Dendritic cell treated with granulocyte-macrophage colony-stimulating factor and Interleukin-4, amounts not matched to agents 40 ng/mL and 50 ng/mL, for 4 days (primary cell): ENCODE measurements at regions not wholly inside any gene's neighbourhood (a gene's known extent, or its start where the extent isn't known, plus 50 kb on each side); places are given as distances from the start of the nearest gene placed in this dataset.

ENCODE experiments used
- H3K27ac Mint-ChIP-seq: one replicate; pipeline ENCODE4 v1.8.0; 2022; ENCODE audit warnings: mild to moderate bottlenecking, mixed read lengths
- H3K27me3 Mint-ChIP-seq: one replicate; pipeline ENCODE4 v1.8.0; 2022; ENCODE audit warnings: mild to moderate bottlenecking, mixed read lengths
- H3K36me3 Mint-ChIP-seq: one replicate; pipeline ENCODE4 v1.8.0; 2022; ENCODE audit warnings: low read depth, mixed read lengths
- H3K4me1 Mint-ChIP-seq: one replicate; pipeline ENCODE4 v1.8.0; 2022; ENCODE audit warnings: low read depth, mixed read lengths
- H3K4me3 Mint-ChIP-seq: one replicate; pipeline ENCODE4 v1.8.0; 2022; ENCODE audit warnings: mild to moderate bottlenecking, moderate library complexity, mixed read lengths
- H3K9me3 Mint-ChIP-seq: one replicate; pipeline ENCODE4 v1.8.0; 2022; ENCODE audit warnings: mixed read lengths
- intact Hi-C: fragments of 100-400 bp; cut with micrococcal nuclease; formaldehyde crosslinking; loops from one replicate; pipeline ENCODE4 v1.15.0; 2022

GRCh38 chr2:204032301-204032700, 95.7 kb downstream of the ICOS start:
- H3K27me3 Mint-ChIP-seq: peaks cover 1% of the 10 kb centered on the region
- H3K9me3 Mint-ChIP-seq: no peaks in the 10 kb centered on the region
- H3K4me3 Mint-ChIP-seq: no peak overlapping the region
- no peaks in the 10 kb centered on the region for H3K4me1 Mint-ChIP-seq
- intact Hi-C loops: no loop called here
- H3K27ac Mint-ChIP-seq: no peak overlapping the region
- H3K36me3 Mint-ChIP-seq: no peaks in the 10 kb centered on the region

- intact Hi-C loops: no loop called here
- Mint-ChIP-seq H3K4me3 (no peak overlapping the region), H3K4me1 (no peaks in the 10 kb centered on the region), H3K9me3 (no peaks in the 10 kb centered on the region), H3K27me3 (peaks cover 4% of the 10 kb centered on the region), H3K36me3 (no peaks in the 10 kb centered on the region), H3K27ac (no peak overlapping the region)
These were observed 97.3 kb downstream of the ICOS start for GRCh38 chr2:204033611-204034495.

GRCh38 chr2:204036706-204037105, 100.1 kb downstream of the ICOS start:
- no peaks in the 10 kb centered on the region for H3K9me3 Mint-ChIP-seq
- no peak overlapping the region for H3K27ac Mint-ChIP-seq
- no peak overlapping the region for H3K4me3 Mint-ChIP-seq
- H3K27me3 Mint-ChIP-seq: peaks cover 4% of the 10 kb centered on the region
- no peaks in the 10 kb centered on the region for H3K4me1 Mint-ChIP-seq
- intact Hi-C loops: no loop called here
- no peaks in the 10 kb centered on the region for H3K36me3 Mint-ChIP-seq

GRCh38 chr2:204037286-204037685, 100.7 kb downstream of the ICOS start:
- Mint-ChIP-seq H3K4me1 (no peaks in the 10 kb centered on the region), H3K9me3 (no peaks in the 10 kb centered on the region), H3K27ac (no peak overlapping the region)

GRCh38 chr2:204039298-204039838, 102.8 kb downstream of the ICOS start:
- no peaks in the 10 kb centered on the region for H3K4me1 Mint-ChIP-seq
- H3K4me3 Mint-ChIP-seq: no peak overlapping the region
- H3K9me3 Mint-ChIP-seq: no peaks in the 10 kb centered on the region
- H3K27me3 Mint-ChIP-seq: peaks cover 8% of the 10 kb centered on the region
- intact Hi-C loops: no loop called here
- no peak overlapping the region for H3K27ac Mint-ChIP-seq
- no peaks in the 10 kb centered on the region for H3K36me3 Mint-ChIP-seq

More at GRCh38 chr2:204037286-204037685, 100.7 kb downstream of the ICOS start:
- Mint-ChIP-seq H3K4me3 (no peak overlapping the region), H3K36me3 (no peaks in the 10 kb centered on the region), H3K27me3 (peaks cover 4% of the 10 kb centered on the region)
- intact Hi-C loops: no loop called here

GRCh38 chr2:204040016-204040415, 103.5 kb downstream of the ICOS start:
- no peak overlapping the region for H3K27ac Mint-ChIP-seq
- H3K36me3 Mint-ChIP-seq: no peaks in the 10 kb centered on the region
- no peaks in the 10 kb centered on the region for H3K4me1 Mint-ChIP-seq
- peaks cover 10% of the 10 kb centered on the region for H3K27me3 Mint-ChIP-seq
- H3K4me3 Mint-ChIP-seq: no peak overlapping the region
- H3K9me3 Mint-ChIP-seq: no peaks in the 10 kb centered on the region
- intact Hi-C loops: no loop called here

- no peaks in the 10 kb centered on the region for H3K4me1 Mint-ChIP-seq
- no peak overlapping the region for H3K27ac Mint-ChIP-seq
- H3K27me3 Mint-ChIP-seq: peaks cover 10% of the 10 kb centered on the region
- H3K4me3 Mint-ChIP-seq: no peak overlapping the region
- no peaks in the 10 kb centered on the region for H3K36me3 Mint-ChIP-seq
- intact Hi-C loops: no loop called here
- no peaks in the 10 kb centered on the region for H3K9me3 Mint-ChIP-seq
These were observed 105.8 kb downstream of the ICOS start for GRCh38 chr2:204042401-204042800.

GRCh38 chr2:204046145-204046544, 109.6 kb downstream of the ICOS start:
- intact Hi-C loops: no loop called here
- no peak overlapping the region for H3K27ac Mint-ChIP-seq
- H3K4me3 Mint-ChIP-seq: no peak overlapping the region
- H3K36me3 Mint-ChIP-seq: no peaks in the 10 kb centered on the region
- H3K4me1 Mint-ChIP-seq: no peaks in the 10 kb centered on the region
- H3K9me3 Mint-ChIP-seq: no peaks in the 10 kb centered on the region
- peaks cover 13% of the 10 kb centered on the region for H3K27me3 Mint-ChIP-seq

- Mint-ChIP-seq H3K27ac (no peak overlapping the region), H3K9me3 (no peaks in the 10 kb centered on the region), H3K4me1 (no peaks in the 10 kb centered on the region), H3K4me3 (no peak overlapping the region), H3K36me3 (no peaks in the 10 kb centered on the region), H3K27me3 (peaks cover 13% of the 10 kb centered on the region)
- intact Hi-C loops: no loop called here
These were observed 113.1 kb downstream of the ICOS start for GRCh38 chr2:204049635-204050034.

- Mint-ChIP-seq H3K27me3 (peaks cover 14% of the 10 kb centered on the region), H3K9me3 (no peaks in the 10 kb centered on the region), H3K27ac (no peak overlapping the region), H3K4me1 (no peaks in the 10 kb centered on the region), H3K4me3 (no peak overlapping the region), H3K36me3 (no peaks in the 10 kb centered on the region)
- intact Hi-C loops: no loop called here
These were observed 114.1 kb downstream of the ICOS start for GRCh38 chr2:204050681-204051080.

- Mint-ChIP-seq H3K27me3 (peaks cover 14% of the 10 kb centered on the region), H3K27ac (no peak overlapping the region), H3K36me3 (no peaks in the 10 kb centered on the region), H3K9me3 (no peaks in the 10 kb centered on the region), H3K4me1 (no peaks in the 10 kb centered on the region), H3K4me3 (no peak overlapping the region)
- intact Hi-C loops: no loop called here
These were observed 114.9 kb downstream of the ICOS start for GRCh38 chr2:204051476-204051875.

- Mint-ChIP-seq H3K27me3 (peaks cover 14% of the 10 kb centered on the region), H3K36me3 (no peaks in the 10 kb centered on the region), H3K4me1 (no peaks in the 10 kb centered on the region), H3K4me3 (no peak overlapping the region), H3K27ac (no peak overlapping the region), H3K9me3 (no peaks in the 10 kb centered on the region)
- intact Hi-C loops: no loop called here
These were observed 115.5 kb downstream of the ICOS start for GRCh38 chr2:204051984-204052556.

- no peak overlapping the region for H3K4me3 Mint-ChIP-seq
- no peaks in the 10 kb centered on the region for H3K36me3 Mint-ChIP-seq
These were observed 122.5 kb downstream of the ICOS start for GRCh38 chr2:204059016-204059415.

GRCh38 chr2:204060841-204061240, 124.3 kb downstream of the ICOS start:
- H3K4me3 Mint-ChIP-seq: no peak overlapping the region
- intact Hi-C loops: no loop called here
- no peaks in the 10 kb centered on the region for H3K36me3 Mint-ChIP-seq
- H3K27ac Mint-ChIP-seq: no peak overlapping the region
- H3K27me3 Mint-ChIP-seq: peaks cover 4% of the 10 kb centered on the region
- H3K4me1 Mint-ChIP-seq: peaks cover 9% of the 10 kb centered on the region
- H3K9me3 Mint-ChIP-seq: peaks cover 8% of the 10 kb centered on the region

More at GRCh38 chr2:204059016-204059415, 122.5 kb downstream of the ICOS start:
- Mint-ChIP-seq H3K27ac (no peak overlapping the region), H3K27me3 (peaks cover 6% of the 10 kb centered on the region), H3K9me3 (peaks cover 8% of the 10 kb centered on the region), H3K4me1 (peaks cover 9% of the 10 kb centered on the region)
- intact Hi-C loops: no loop called here
